Suprapubic skin (tissue), 4 donors: ENCODE measurements at regions not wholly inside any gene's neighbourhood (a gene's known extent, or its start where the extent isn't known, plus 50 kb on each side); places are given as distances from the start of the nearest gene placed in this dataset.

ENCODE experiments used
- DNase-seq, 2 donors: peaks; one replicate each; pipeline ENCODE4 v3.0.0-alpha.2; 2019; ENCODE audit warnings: low spot score in 2 of 2
- H3K27ac ChIP-seq: fragments of 200-600 bp; sonication (generic); one replicate; pipeline ENCODE4 v1.5.1; 2019
- H3K27me3 ChIP-seq: fragments of 200-600 bp; sonication (generic); one replicate; pipeline ENCODE4 v1.5.1; 2019
- H3K36me3 ChIP-seq: fragments of 200-600 bp; sonication (generic); one replicate; pipeline ENCODE4 v1.5.1; 2019
- H3K4me1 ChIP-seq: fragments of 200-600 bp; sonication (generic); one replicate; pipeline ENCODE4 v1.5.1; 2019
- H3K4me3 ChIP-seq: fragments of 200-600 bp; sonication (generic); one replicate; pipeline ENCODE4 v1.5.1; 2019; ENCODE audit warnings: mild to moderate bottlenecking
- H3K9me3 ChIP-seq: fragments of 200-600 bp; sonication (generic); one replicate; pipeline ENCODE4 v1.5.1; 2019
- EP300 ChIP-seq: sonication (generic); formaldehyde crosslinking; IDR thresholded peaks from one replicate; pipeline ENCODE4 v1.6.1; 2017; ENCODE audit warnings: antibody characterized with exemption
- POLR2A ChIP-seq, 2 donors: fragments of 450-650 bp; IDR thresholded peaks; one replicate each; pipeline ENCODE4 v1.6.1; 2017; ENCODE audit warnings: antibody characterized with exemption in 2 of 2, mild to moderate bottlenecking in 2 of 2, moderate library complexity in 2 of 2
- POLR2AphosphoS5 ChIP-seq, 3 donors: sonication (generic); formaldehyde crosslinking; IDR thresholded peaks; one replicate each; pipeline ENCODE4 v1.6.1; 2017; ENCODE audit warnings: antibody characterized with exemption in 3 of 3
- WGBS: methylation state at CpG from one replicate; pipeline ENCODE4 v1.1.5; 2018; 5-methylcytosine and 5-hydroxymethylcytosine counted together
- TF ChIP-seq, protein P1 (sequence below), 2 donors: fragments of 200-600 bp in 1 of 2; fragments of 450-650 bp in 1 of 2; sonication (generic) in 1 of 2; IDR thresholded peaks; one replicate each; pipeline ENCODE4 v1.5.1; 2016 to 2019; ENCODE audit warnings: antibody characterized with exemption in 2 of 2, mild to moderate bottlenecking in 1 of 2, moderate library complexity in 1 of 2

DNA sequence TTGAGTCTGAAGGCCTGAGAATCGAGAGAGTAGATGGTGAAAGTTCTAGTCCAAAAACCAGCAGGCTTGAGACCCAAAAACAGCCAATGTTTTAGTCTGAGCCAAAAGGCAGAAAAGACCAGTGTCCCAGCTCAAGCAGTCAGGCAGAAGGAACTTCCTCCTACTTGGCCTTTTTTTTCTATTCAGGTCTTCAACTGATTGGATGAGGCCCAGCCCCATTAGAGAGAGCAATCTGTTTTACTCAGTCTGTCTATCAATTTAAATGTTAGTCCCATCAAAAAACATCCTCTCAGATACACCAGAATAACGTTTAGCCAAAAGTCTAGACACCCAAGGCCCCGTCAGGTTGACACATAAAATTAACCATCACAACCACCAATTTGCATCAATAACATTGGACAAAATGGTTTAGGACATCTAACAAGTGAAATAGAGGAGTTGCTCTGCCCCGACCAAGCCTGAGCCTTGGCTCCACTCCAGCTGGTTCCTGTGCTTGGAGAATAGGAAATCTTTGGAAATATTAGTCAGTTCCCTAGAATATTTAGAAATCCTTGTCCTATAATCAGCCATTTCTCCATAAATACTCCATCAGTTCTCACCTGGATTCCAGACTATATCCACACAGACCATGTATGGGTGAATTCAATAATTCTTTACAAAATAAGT, 51.4 kb upstream of the LIPC start:
- H3K4me3 ChIP-seq = no peak overlapping the region
- no peak overlapping the region for H3K27ac ChIP-seq
- H3K27me3 ChIP-seq = no peaks in the 10 kb centered on the region
- DNase-seq = no peak
- WGBS = 78% methylated on average over 4 of the region's 4 CpGs
- no peaks in the 10 kb centered on the region for H3K36me3 ChIP-seq
- H3K9me3 ChIP-seq = no peaks in the 10 kb centered on the region
- H3K4me1 ChIP-seq = no peaks in the 10 kb centered on the region
- TF ChIP-seq, protein P1, sequence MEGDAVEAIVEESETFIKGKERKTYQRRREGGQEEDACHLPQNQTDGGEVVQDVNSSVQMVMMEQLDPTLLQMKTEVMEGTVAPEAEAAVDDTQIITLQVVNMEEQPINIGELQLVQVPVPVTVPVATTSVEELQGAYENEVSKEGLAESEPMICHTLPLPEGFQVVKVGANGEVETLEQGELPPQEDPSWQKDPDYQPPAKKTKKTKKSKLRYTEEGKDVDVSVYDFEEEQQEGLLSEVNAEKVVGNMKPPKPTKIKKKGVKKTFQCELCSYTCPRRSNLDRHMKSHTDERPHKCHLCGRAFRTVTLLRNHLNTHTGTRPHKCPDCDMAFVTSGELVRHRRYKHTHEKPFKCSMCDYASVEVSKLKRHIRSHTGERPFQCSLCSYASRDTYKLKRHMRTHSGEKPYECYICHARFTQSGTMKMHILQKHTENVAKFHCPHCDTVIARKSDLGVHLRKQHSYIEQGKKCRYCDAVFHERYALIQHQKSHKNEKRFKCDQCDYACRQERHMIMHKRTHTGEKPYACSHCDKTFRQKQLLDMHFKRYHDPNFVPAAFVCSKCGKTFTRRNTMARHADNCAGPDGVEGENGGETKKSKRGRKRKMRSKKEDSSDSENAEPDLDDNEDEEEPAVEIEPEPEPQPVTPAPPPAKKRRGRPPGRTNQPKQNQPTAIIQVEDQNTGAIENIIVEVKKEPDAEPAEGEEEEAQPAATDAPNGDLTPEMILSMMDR (IDR thresholded peaks at IDR 0.05) = no peak

DNA sequence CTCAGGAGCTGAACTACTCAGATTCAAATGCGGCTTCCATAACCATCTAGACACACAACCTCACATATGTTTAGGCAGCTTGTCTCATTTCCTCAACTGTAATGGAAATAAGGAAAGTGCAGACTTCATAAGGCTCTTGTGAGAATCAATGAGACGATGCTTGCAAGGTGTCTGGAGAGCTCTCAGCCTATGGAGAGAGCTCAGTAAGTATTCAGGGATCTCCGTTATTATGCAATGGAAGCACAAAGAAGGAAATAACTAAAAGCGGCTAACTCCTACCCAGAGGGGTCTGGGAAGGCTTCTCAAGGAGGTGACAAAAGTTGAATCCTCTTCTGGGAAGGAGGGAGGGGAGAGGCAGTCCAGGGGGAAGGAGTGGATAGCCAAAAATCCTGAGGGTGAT, 50.1 kb upstream of the LIPC start:
- DNase-seq = no peak
- 86% methylated on average over 4 of the region's 4 CpGs for WGBS

More for the DNA sequence above, 50.1 kb upstream of the LIPC start:
- Histone ChIP-seq H3K27me3 (no peaks in the 10 kb centered on the region), H3K36me3 (no peaks in the 10 kb centered on the region), H3K27ac (no peak overlapping the region), H3K9me3 (no peaks in the 10 kb centered on the region), H3K4me3 (no peak overlapping the region), H3K4me1 (no peaks in the 10 kb centered on the region)
- TF ChIP-seq, protein P1 (IDR thresholded peaks at IDR 0.05) = no peak
- TF ChIP-seq EP300 (no peak), POLR2A (IDR thresholded peaks at IDR 0.05) (no peak), POLR2AphosphoS5 (IDR thresholded peaks at IDR 0.05) (no peak)
